GM23338 (cell line): ENCODE measurements at regions not wholly inside any gene's neighbourhood (a gene's known extent, or its start where the extent isn't known, plus 50 kb on each side); places are given as distances from the start of the nearest gene placed in this dataset.

Experiments used
- CREB1 ChIP-seq: fragments of 250-450 bp; sonication (Bioruptor Pico); IDR thresholded peaks from 2 replicates; pipeline ENCODE4 v1.5.0; 2020; ENCODE audit warnings: low read depth, mild to moderate bottlenecking, moderate library complexity
- EZH2 ChIP-seq: fragments of 200-600 bp; sonication (generic); IDR thresholded peaks from one replicate; pipeline ENCODE4 v1.8.0; 2017; ENCODE audit warnings: antibody characterized with exemption, mild to moderate bottlenecking, low read depth; ENCODE audit not compliant: unreplicated experiment
- EZH2phosphoT487 ChIP-seq: fragments of 200-600 bp; sonication (generic); IDR thresholded peaks from one replicate; pipeline ENCODE4 v1.8.1; 2018; ENCODE audit warnings: antibody characterized with exemption; ENCODE audit not compliant: unreplicated experiment
- NANOG ChIP-seq: IDR thresholded peaks from 2 replicates; pipeline ENCODE4 v1.6.1; 2016; ENCODE audit warnings: antibody characterized with exemption, borderline replicate concordance
- POLR2AphosphoS5 ChIP-seq: IDR thresholded peaks from 2 replicates; pipeline ENCODE4 v1.6.1; 2016; ENCODE audit warnings: antibody characterized with exemption, low read depth
- STAT1 ChIP-seq: IDR thresholded peaks from one replicate; pipeline ENCODE4 v1.6.1; 2016; ENCODE audit warnings: antibody characterized with exemption; ENCODE audit not compliant: unreplicated experiment
- ZNF331 ChIP-seq: fragments of 250-450 bp; sonication (Bioruptor Pico); IDR thresholded peaks from 2 replicates; pipeline ENCODE4 v1.5.0; 2020; ENCODE audit warnings: low read depth, mild to moderate bottlenecking, moderate library complexity
- TF ChIP-seq, protein P1 (sequence below), 2 experiments: fragments of 200-600 bp in 1 of 2; sonication (generic) in 1 of 2; conservative IDR thresholded peaks; 2 replicates each; pipeline versions ENCODE4 v1.5.1 to v1.6.1; 2016 to 2017; ENCODE audit warnings: antibody characterized with exemption in 2 of 2, low read depth in 2 of 2, mild to moderate bottlenecking in 2 of 2, moderate library complexity in 1 of 2
- TF ChIP-seq, protein P2 (sequence below): IDR thresholded peaks from one replicate; pipeline ENCODE4 v1.6.1; 2018; ENCODE audit warnings: antibody characterized with exemption; ENCODE audit not compliant: unreplicated experiment
- TF ChIP-seq, protein P3 (sequence below): IDR thresholded peaks from 2 replicates; pipeline ENCODE4 v1.6.1; 2016; ENCODE audit warnings: antibody characterized with exemption
- TF ChIP-seq, protein P4 (sequence below): fragments of 250-450 bp; sonication (Bioruptor Pico); IDR thresholded peaks from 2 replicates; pipeline ENCODE4 v1.5.0; 2020; ENCODE audit warnings: mild to moderate bottlenecking, moderate library complexity

DNA sequence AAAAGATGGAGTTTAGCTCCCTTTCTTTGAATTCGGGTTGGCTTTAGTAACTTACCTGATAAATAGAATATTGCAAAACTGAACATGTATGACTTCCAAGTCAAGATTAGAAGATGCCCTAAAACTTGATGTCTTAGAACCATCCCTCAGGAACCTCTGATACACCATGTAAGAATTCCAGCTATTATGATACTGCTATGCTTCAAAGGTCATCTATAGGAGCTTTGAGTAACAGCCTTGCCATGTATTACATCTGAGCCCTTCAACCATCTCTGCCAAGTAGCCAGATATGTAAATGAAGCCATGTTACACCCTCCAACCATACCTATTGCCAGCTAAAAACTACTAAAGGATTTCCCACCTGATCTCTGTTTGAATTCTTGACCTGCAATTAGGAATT, 854.2 kb downstream of the SI start:
- TF ChIP-seq, protein P1, sequence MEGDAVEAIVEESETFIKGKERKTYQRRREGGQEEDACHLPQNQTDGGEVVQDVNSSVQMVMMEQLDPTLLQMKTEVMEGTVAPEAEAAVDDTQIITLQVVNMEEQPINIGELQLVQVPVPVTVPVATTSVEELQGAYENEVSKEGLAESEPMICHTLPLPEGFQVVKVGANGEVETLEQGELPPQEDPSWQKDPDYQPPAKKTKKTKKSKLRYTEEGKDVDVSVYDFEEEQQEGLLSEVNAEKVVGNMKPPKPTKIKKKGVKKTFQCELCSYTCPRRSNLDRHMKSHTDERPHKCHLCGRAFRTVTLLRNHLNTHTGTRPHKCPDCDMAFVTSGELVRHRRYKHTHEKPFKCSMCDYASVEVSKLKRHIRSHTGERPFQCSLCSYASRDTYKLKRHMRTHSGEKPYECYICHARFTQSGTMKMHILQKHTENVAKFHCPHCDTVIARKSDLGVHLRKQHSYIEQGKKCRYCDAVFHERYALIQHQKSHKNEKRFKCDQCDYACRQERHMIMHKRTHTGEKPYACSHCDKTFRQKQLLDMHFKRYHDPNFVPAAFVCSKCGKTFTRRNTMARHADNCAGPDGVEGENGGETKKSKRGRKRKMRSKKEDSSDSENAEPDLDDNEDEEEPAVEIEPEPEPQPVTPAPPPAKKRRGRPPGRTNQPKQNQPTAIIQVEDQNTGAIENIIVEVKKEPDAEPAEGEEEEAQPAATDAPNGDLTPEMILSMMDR (conservative IDR thresholded peaks at IDR 0.05; ENCODE audit: low read depth in 2 of 2), result no peak
- TF ChIP-seq EZH2, result no peak
- no peak for TF ChIP-seq POLR2AphosphoS5
- TF ChIP-seq NANOG, result no peak
- TF ChIP-seq EZH2phosphoT487, result no peak
- TF ChIP-seq ZNF331 (CRISPR knock-in tag), result no peak
- TF ChIP-seq CREB1 (CRISPR knock-in tag), result no peak
- TF ChIP-seq, protein P2, sequence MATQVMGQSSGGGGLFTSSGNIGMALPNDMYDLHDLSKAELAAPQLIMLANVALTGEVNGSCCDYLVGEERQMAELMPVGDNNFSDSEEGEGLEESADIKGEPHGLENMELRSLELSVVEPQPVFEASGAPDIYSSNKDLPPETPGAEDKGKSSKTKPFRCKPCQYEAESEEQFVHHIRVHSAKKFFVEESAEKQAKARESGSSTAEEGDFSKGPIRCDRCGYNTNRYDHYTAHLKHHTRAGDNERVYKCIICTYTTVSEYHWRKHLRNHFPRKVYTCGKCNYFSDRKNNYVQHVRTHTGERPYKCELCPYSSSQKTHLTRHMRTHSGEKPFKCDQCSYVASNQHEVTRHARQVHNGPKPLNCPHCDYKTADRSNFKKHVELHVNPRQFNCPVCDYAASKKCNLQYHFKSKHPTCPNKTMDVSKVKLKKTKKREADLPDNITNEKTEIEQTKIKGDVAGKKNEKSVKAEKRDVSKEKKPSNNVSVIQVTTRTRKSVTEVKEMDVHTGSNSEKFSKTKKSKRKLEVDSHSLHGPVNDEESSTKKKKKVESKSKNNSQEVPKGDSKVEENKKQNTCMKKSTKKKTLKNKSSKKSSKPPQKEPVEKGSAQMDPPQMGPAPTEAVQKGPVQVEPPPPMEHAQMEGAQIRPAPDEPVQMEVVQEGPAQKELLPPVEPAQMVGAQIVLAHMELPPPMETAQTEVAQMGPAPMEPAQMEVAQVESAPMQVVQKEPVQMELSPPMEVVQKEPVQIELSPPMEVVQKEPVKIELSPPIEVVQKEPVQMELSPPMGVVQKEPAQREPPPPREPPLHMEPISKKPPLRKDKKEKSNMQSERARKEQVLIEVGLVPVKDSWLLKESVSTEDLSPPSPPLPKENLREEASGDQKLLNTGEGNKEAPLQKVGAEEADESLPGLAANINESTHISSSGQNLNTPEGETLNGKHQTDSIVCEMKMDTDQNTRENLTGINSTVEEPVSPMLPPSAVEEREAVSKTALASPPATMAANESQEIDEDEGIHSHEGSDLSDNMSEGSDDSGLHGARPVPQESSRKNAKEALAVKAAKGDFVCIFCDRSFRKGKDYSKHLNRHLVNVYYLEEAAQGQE, result no peak
- TF ChIP-seq, protein P3, sequence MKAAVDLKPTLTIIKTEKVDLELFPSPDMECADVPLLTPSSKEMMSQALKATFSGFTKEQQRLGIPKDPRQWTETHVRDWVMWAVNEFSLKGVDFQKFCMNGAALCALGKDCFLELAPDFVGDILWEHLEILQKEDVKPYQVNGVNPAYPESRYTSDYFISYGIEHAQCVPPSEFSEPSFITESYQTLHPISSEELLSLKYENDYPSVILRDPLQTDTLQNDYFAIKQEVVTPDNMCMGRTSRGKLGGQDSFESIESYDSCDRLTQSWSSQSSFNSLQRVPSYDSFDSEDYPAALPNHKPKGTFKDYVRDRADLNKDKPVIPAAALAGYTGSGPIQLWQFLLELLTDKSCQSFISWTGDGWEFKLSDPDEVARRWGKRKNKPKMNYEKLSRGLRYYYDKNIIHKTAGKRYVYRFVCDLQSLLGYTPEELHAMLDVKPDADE, result no peak
- TF ChIP-seq, protein P4, sequence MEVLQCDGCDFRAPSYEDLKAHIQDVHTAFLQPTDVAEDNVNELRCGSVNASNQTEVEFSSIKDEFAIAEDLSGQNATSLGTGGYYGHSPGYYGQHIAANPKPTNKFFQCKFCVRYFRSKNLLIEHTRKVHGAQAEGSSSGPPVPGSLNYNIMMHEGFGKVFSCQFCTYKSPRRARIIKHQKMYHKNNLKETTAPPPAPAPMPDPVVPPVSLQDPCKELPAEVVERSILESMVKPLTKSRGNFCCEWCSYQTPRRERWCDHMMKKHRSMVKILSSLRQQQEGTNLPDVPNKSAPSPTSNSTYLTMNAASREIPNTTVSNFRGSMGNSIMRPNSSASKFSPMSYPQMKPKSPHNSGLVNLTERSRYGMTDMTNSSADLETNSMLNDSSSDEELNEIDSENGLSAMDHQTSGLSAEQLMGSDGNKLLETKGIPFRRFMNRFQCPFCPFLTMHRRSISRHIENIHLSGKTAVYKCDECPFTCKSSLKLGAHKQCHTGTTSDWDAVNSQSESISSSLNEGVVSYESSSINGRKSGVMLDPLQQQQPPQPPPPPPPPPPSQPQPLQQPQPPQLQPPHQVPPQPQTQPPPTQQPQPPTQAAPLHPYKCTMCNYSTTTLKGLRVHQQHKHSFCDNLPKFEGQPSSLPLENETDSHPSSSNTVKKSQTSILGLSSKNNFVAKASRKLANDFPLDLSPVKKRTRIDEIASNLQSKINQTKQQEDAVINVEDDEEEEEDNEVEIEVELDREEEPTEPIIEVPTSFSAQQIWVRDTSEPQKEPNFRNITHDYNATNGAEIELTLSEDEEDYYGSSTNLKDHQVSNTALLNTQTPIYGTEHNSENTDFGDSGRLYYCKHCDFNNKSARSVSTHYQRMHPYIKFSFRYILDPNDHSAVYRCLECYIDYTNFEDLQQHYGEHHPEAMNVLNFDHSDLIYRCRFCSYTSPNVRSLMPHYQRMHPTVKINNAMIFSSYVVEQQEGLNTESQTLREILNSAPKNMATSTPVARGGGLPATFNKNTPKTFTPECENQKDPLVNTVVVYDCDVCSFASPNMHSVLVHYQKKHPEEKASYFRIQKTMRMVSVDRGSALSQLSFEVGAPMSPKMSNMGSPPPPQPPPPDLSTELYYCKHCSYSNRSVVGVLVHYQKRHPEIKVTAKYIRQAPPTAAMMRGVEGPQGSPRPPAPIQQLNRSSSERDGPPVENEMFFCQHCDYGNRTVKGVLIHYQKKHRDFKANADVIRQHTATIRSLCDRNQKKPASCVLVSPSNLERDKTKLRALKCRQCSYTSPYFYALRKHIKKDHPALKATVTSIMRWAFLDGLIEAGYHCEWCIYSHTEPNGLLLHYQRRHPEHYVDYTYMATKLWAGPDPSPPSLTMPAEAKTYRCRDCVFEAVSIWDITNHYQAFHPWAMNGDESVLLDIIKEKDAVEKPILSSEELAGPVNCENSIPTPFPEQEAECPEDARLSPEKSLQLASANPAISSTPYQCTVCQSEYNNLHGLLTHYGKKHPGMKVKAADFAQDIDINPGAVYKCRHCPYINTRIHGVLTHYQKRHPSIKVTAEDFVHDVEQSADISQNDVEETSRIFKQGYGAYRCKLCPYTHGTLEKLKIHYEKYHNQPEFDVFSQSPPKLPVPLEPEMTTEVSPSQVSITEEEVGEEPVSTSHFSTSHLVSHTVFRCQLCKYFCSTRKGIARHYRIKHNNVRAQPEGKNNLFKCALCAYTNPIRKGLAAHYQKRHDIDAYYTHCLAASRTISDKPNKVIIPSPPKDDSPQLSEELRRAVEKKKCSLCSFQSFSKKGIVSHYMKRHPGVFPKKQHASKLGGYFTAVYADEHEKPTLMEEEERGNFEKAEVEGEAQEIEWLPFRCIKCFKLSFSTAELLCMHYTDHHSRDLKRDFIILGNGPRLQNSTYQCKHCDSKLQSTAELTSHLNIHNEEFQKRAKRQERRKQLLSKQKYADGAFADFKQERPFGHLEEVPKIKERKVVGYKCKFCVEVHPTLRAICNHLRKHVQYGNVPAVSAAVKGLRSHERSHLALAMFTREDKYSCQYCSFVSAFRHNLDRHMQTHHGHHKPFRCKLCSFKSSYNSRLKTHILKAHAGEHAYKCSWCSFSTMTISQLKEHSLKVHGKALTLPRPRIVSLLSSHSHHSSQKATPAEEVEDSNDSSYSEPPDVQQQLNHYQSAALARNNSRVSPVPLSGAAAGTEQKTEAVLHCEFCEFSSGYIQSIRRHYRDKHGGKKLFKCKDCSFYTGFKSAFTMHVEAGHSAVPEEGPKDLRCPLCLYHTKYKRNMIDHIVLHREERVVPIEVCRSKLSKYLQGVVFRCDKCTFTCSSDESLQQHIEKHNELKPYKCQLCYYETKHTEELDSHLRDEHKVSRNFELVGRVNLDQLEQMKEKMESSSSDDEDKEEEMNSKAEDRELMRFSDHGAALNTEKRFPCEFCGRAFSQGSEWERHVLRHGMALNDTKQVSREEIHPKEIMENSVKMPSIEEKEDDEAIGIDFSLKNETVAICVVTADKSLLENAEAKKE, result no peak
- TF ChIP-seq STAT1, result no peak
